ENCODE measurements at regions not wholly inside any gene's neighbourhood (a gene's known extent, or its start where the extent isn't known, plus 50 kb on each side); places are given as distances from the start of the nearest gene placed in this dataset.

DNA sequence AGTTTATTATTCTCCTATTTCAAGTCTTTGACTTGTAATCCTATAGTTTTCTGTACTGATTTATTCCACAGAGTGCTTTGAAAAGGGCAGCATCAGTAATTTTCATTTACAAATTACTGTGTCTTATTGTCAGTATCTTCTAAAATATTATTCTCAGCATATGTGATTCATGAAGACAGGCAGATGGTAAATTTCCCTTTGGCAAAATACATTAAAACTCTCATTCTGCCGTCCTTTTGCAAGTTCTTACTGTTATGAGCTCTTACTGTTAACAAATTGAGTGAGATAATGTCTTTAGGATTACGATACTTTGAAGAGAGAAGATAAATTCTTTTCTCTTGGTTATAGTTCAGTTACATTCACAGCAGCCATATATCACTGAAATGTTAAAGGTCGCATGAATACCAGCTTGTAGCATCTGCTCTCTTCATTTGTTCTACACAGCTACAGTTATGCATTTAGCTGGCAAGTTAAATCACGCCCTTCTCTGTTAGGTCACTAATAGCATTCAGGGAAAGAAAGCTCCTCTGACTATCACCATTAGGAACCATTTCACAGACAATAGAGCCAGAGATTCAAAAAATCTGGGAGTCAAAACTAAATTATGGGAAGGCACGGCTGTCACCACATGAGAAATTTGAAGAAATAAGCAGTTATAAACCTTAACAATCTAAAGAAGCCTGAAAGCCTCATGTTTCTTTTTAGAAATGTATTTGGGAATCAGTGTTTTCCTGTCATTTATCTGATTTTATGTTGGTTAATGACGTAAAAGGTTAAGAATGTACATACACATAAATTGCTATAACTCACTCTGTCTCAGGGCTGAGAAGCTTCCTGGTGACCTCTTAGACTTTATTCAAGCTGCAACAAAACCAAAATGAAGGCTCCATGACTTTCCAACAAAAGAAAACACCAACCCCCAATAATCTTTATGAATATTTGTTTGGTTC is 109.6 kb upstream of the SP4 start:
- TF ChIP-seq ELF4 (IDR thresholded peaks at IDR 0.05): no peak
- TF ChIP-seq, protein P1, sequence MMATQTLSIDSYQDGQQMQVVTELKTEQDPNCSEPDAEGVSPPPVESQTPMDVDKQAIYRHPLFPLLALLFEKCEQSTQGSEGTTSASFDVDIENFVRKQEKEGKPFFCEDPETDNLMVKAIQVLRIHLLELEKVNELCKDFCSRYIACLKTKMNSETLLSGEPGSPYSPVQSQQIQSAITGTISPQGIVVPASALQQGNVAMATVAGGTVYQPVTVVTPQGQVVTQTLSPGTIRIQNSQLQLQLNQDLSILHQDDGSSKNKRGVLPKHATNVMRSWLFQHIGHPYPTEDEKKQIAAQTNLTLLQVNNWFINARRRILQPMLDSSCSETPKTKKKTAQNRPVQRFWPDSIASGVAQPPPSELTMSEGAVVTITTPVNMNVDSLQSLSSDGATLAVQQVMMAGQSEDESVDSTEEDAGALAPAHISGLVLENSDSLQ (IDR thresholded peaks at IDR 0.05): peak; percentile 1; the same call in 1 of the 2 replicates
- no peak for TF ChIP-seq SP1 (IDR thresholded peaks at IDR 0.05)
- TF ChIP-seq FOXM1 (IDR thresholded peaks at IDR 0.05; ENCODE audit: borderline replicate concordance): no peak
- TF ChIP-seq SUZ12 (IDR thresholded peaks at IDR 0.05): no peak
- no peak for TF ChIP-seq CTBP1 (IDR thresholded peaks at IDR 0.05; ENCODE audit: borderline replicate concordance)
- no peak for TF ChIP-seq ZNF384 (IDR thresholded peaks at IDR 0.05)
- no peak for TF ChIP-seq FOXA1 (IDR thresholded peaks at IDR 0.05)
- no peak for TF ChIP-seq ARNT (IDR thresholded peaks at IDR 0.05)
- TF ChIP-seq HDGF (IDR thresholded peaks at IDR 0.05; ENCODE audit: borderline replicate concordance): no peak
- no peak for TF ChIP-seq TARDBP (IDR thresholded peaks at IDR 0.05)
- no peak for TF ChIP-seq BHLHE40 (IDR thresholded peaks at IDR 0.05; ENCODE audit: borderline replicate concordance)
- TF ChIP-seq FOXK2 (IDR thresholded peaks at IDR 0.05): no peak
